IMR-90 (cell line): ENCODE measurements at regions not wholly inside any gene's neighbourhood (a gene's known extent, or its start where the extent isn't known, plus 50 kb on each side); places are given as distances from the start of the nearest gene placed in this dataset.

Source experiments
- ATAC-seq: fragments of 200-7000 bp; cut with Tn5 transposase; 2 replicates; pipeline ENCODE4 v1.9.1; 2020; ENCODE audit warnings: low read depth, mild to moderate bottlenecking, moderate library complexity
- BruUV-seq: library from RNA; stranded (reverse); fragments of 400-500 nt; replicated peaks from 2 replicates; lab custom pipeline; 2021; lab: Mats Ljungman, UMichigan
- CTCF ChIA-PET: fragments of 300-600 bp; formaldehyde crosslinking; extraction: SDS; loops from one replicate; lab custom pipeline; 2021; ENCODE audit warnings: antibody characterized with exemption; lab: Yijun Ruan, JAX
- POLR2A ChIA-PET: fragments of 300-600 bp; sonication (Branson Sonifier 250); formaldehyde crosslinking; loops from one replicate; lab custom pipeline; 2022; ENCODE audit warnings: antibody characterized with exemption; ENCODE audit not compliant: unreplicated experiment; lab: Charles Lee
- DNase-seq: peaks from one replicate; pipeline ENCODE4 v3.0.0; 2013
- H2AFZ ChIP-seq: replicated peaks from 2 replicates; pipeline ENCODE3; 2013; ENCODE audit warnings: low read length, mild to moderate bottlenecking; ENCODE audit not compliant: poor library complexity
- H2AK5ac ChIP-seq: 2 replicates; pipeline ENCODE4 v1.6.1; 2013; ENCODE audit warnings: low read depth, low read length, inconsistent platforms
- H2AK9ac ChIP-seq: replicated peaks from 2 replicates; pipeline ENCODE3; 2013; ENCODE audit warnings: mild to moderate bottlenecking, low read depth, low read length, moderate library complexity; ENCODE audit not compliant: poor library complexity
- H2BK120ac ChIP-seq: 2 replicates; pipeline ENCODE4 v1.6.1; 2013; ENCODE audit warnings: low read depth, low read length, inconsistent platforms
- H2BK15ac ChIP-seq: 3 replicates; pipeline ENCODE4 v1.6.1; 2013; ENCODE audit warnings: low read depth, low read length, inconsistent platforms
- H2BK20ac ChIP-seq: 2 replicates; pipeline ENCODE4 v1.6.1; 2013; ENCODE audit warnings: low read depth, mild to moderate bottlenecking, inconsistent platforms, low read length, moderate library complexity
- H2BK5ac ChIP-seq: 2 replicates; pipeline ENCODE4 v1.6.1; 2013; ENCODE audit warnings: mild to moderate bottlenecking, low read depth, low read length, inconsistent platforms; ENCODE audit not compliant: poor library complexity, severe bottlenecking
- H3K14ac ChIP-seq: replicated peaks from 2 replicates; pipeline ENCODE4 v1.6.1; 2013; ENCODE audit warnings: low read depth, low read length, inconsistent platforms
- H3K18ac ChIP-seq: 2 replicates; pipeline ENCODE4 v1.6.1; 2013; ENCODE audit warnings: low read depth, low read length, control low read depth
- H3K23ac ChIP-seq: 2 replicates; pipeline ENCODE4 v1.6.1; 2013; ENCODE audit warnings: low read depth, low read length, inconsistent platforms
- H3K27ac ChIP-seq: 2 replicates; pipeline ENCODE4 v1.5.1; 2013; ENCODE audit warnings: mild to moderate bottlenecking, control low read depth, low read length; ENCODE audit not compliant: insufficient read depth
- H3K27me3 ChIP-seq: 2 replicates; pipeline ENCODE4 v1.6.1; 2013; ENCODE audit warnings: low read length; ENCODE audit not compliant: control insufficient read depth, insufficient read depth
- H3K36me3 ChIP-seq: 2 replicates; pipeline ENCODE4 v1.6.1; 2013; ENCODE audit warnings: low read length, mixed read lengths; ENCODE audit not compliant: control insufficient read depth, insufficient read depth
- H3K4ac ChIP-seq: 2 replicates; pipeline ENCODE4 v1.6.1; 2013; ENCODE audit warnings: low read depth, low read length, inconsistent platforms
- H3K4me1 ChIP-seq: 2 replicates; pipeline ENCODE4 v1.6.1; 2013; ENCODE audit warnings: low read length, mixed read lengths; ENCODE audit not compliant: control insufficient read depth, insufficient read depth
- H3K4me2 ChIP-seq: 2 replicates; pipeline ENCODE4 v1.6.1; 2013; ENCODE audit warnings: low read depth, mild to moderate bottlenecking, control low read depth, low read length, moderate library complexity
- H3K4me3 ChIP-seq: 2 replicates; pipeline ENCODE4 v1.5.1; 2013; ENCODE audit warnings: low read depth, mild to moderate bottlenecking, control low read depth, low read length, moderate library complexity; ENCODE audit not compliant: insufficient read depth
- H3K56ac ChIP-seq: 2 replicates; pipeline ENCODE4 v1.6.1; 2013; ENCODE audit warnings: low read length, inconsistent platforms; ENCODE audit not compliant: insufficient read depth; ENCODE audit errors: extremely low read depth
- H3K79me1 ChIP-seq, 2 experiments: 2 replicates each; pipeline ENCODE4 v1.6.1; 2013; ENCODE audit warnings: low read length in 2 of 2, inconsistent platforms in 1 of 2, low read depth in 1 of 2
- H3K9ac ChIP-seq: 2 replicates; pipeline ENCODE4 v1.6.1; 2013; ENCODE audit warnings: low read depth, low read length, control low read depth
- H3K9me1 ChIP-seq: 2 replicates; pipeline ENCODE4 v1.6.1; 2013; ENCODE audit warnings: low read length, inconsistent platforms; ENCODE audit not compliant: insufficient read depth
- H3K9me3 ChIP-seq: 2 replicates; pipeline ENCODE4 v1.6.1; 2013; ENCODE audit warnings: low read length; ENCODE audit not compliant: control insufficient read depth, insufficient read depth
- H4K20me1 ChIP-seq: 2 replicates; pipeline ENCODE4 v1.6.1; 2013; ENCODE audit warnings: low read length, inconsistent platforms; ENCODE audit not compliant: insufficient read depth
- H4K5ac ChIP-seq: 2 replicates; pipeline ENCODE4 v1.6.1; 2013; ENCODE audit warnings: mild to moderate bottlenecking, low read depth, low read length, control low read depth
- H4K8ac ChIP-seq, 2 experiments: 2 replicates each; pipeline ENCODE4 v1.6.1; 2013; ENCODE audit warnings: low read depth in 2 of 2, low read length in 2 of 2, control low read depth in 1 of 2, inconsistent platforms in 1 of 2
- H4K91ac ChIP-seq: 2 replicates; pipeline ENCODE4 v1.6.1; 2013; ENCODE audit warnings: low read depth, low read length, inconsistent platforms; ENCODE audit not compliant: insufficient read depth
- MAFK ChIP-seq: IDR thresholded peaks from 2 replicates; pipeline ENCODE4 v1.6.1; 2012; ENCODE audit warnings: low read depth, low read length, improper control_type of control experiment
- RAD21 ChIP-seq: IDR thresholded peaks from 2 replicates; pipeline ENCODE4 v1.6.1; 2012; ENCODE audit warnings: low read length, improper control_type of control experiment
- WGBS, 2 experiments: methylation state at CpG; one replicate each; pipeline versions ENCODE4 v1.1.5 to v1.1.7; 2013; ENCODE audit warnings: missing lambda C conversion rate in 2 of 2; ENCODE audit not compliant: insufficient read length in 1 of 2; ENCODE audit errors: extremely low coverage in 2 of 2; 5-methylcytosine and 5-hydroxymethylcytosine counted together
- dilution Hi-C: fragments of 300-500 bp; cut with HindIII; formaldehyde crosslinking; loops from one replicate; pipeline ENCODE4 v1.14.3; 2018; ENCODE audit warnings: low sequenced_read_pairs; ENCODE audit not compliant: unreplicated experiment
- in situ Hi-C: fragments of 300-500 bp; cut with MboI; formaldehyde crosslinking; loops from 3 replicates; pipeline ENCODE4 v1.14.3; 2019; ENCODE audit warnings: low sequenced_read_pairs, inconsistent platforms, mixed read lengths
- intact Hi-C: fragments of 100-400 bp; cut with micrococcal nuclease; formaldehyde crosslinking; loops from 2 replicates; pipeline ENCODE4 v1.10.0; 2022

DNA sequence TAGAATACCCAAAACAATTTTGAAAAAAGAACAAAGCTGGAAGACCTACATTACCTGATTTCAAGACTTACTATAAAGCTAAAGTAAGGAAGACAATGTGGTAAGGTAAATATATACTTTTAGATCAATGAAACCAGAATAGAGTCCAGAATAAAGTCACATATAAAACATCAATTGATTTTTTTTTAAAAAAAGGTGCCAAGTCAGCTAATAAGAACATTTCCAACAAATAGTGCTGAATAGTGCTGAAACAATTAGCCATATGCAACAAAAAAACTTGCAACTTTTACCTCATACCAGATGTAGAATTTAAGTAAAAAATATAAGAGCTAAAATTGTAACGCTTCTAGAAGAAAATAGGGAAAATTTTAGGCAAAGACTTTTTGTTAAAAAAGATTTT is 73.0 kb upstream of the PDHA1 start:
- no TSS peak for BruUV-seq
- no peaks in the 10 kb centered on the region for H3K9me3 ChIP-seq
- no peaks in the 10 kb centered on the region for H3K79me1 ChIP-seq
- no peak overlapping the region for H2AK9ac ChIP-seq
- H3K14ac ChIP-seq: no peak overlapping the region
- H3K27me3 ChIP-seq: no peaks in the 10 kb centered on the region
- dilution Hi-C loops: no loop called here
- H3K4me3 ChIP-seq: no peak overlapping the region
- no peaks in the 10 kb centered on the region for H3K9me1 ChIP-seq
- no peak for ATAC-seq
- TF ChIP-seq MAFK (peak; percentile 72), RAD21 (no peak)
- H3K4ac ChIP-seq: no peak overlapping the region
- no peaks in the 10 kb centered on the region for H3K4me1 ChIP-seq
- ChIA-PET CTCF (no interaction called here), POLR2A (no interaction called here)
- in situ Hi-C loops: no loop called here
- no peak overlapping the region for H4K5ac ChIP-seq
- H4K91ac ChIP-seq: no peak overlapping the region
- H4K20me1 ChIP-seq: no peaks in the 10 kb centered on the region
- no peak overlapping the region for H3K27ac ChIP-seq
- H3K18ac ChIP-seq: no peak overlapping the region
- H2AK5ac ChIP-seq: no peak overlapping the region
- no peak overlapping the region for H2BK15ac ChIP-seq
- no peak overlapping the region for H2AFZ ChIP-seq
- H2BK20ac ChIP-seq: no peak overlapping the region
- H3K36me3 ChIP-seq: no peaks in the 10 kb centered on the region
- H3K9ac ChIP-seq: no peak overlapping the region
- no peak for DNase-seq
- no CpG with 5 or more reads among the region's 1 CpG for WGBS, 2 experiments
- no peak overlapping the region for H2BK120ac ChIP-seq
- no peak overlapping the region for H3K4me2 ChIP-seq
- intact Hi-C loops: no loop called here
- no peak overlapping the region for H3K56ac ChIP-seq
- H3K23ac ChIP-seq: no peak overlapping the region
- no peak overlapping the region for H4K8ac ChIP-seq
- no peak overlapping the region for H2BK5ac ChIP-seq
